ENCODE measurements at regions not wholly inside any gene's neighbourhood (a gene's known extent, or its start where the extent isn't known, plus 50 kb on each side); places are given as distances from the start of the nearest gene placed in this dataset.

DNA sequence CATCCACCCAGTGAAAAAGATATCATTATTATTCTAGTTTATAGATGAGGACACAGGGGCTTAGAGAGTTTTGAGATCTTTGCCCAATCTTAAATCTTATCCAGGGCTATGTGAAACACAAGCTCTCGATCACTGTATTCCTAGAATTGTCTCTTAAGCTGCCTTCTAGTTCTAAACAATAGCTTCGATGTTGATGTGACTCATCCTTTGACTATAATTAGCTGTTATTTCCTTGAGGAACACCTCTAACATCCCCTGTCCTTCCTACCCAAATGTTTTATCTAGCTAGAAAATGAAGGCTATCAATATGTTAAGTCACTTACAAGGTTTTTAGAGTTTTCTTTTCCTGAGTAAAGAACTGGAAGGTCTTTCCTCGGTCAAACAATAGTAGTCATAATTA lies 83.1 kb upstream of the STAC start:
- TF ChIP-seq, protein P1, sequence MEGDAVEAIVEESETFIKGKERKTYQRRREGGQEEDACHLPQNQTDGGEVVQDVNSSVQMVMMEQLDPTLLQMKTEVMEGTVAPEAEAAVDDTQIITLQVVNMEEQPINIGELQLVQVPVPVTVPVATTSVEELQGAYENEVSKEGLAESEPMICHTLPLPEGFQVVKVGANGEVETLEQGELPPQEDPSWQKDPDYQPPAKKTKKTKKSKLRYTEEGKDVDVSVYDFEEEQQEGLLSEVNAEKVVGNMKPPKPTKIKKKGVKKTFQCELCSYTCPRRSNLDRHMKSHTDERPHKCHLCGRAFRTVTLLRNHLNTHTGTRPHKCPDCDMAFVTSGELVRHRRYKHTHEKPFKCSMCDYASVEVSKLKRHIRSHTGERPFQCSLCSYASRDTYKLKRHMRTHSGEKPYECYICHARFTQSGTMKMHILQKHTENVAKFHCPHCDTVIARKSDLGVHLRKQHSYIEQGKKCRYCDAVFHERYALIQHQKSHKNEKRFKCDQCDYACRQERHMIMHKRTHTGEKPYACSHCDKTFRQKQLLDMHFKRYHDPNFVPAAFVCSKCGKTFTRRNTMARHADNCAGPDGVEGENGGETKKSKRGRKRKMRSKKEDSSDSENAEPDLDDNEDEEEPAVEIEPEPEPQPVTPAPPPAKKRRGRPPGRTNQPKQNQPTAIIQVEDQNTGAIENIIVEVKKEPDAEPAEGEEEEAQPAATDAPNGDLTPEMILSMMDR (IDR thresholded peaks at IDR 0.05) = no peak
- TF ChIP-seq POLR2A (IDR thresholded peaks at IDR 0.05) = no peak
